NCI-H226 (cell line): ENCODE measurements at regions not wholly inside any gene's neighbourhood (a gene's known extent, or its start where the extent isn't known, plus 50 kb on each side); places are given as distances from the start of the nearest gene placed in this dataset.

Experiments used
- DNase-seq: peaks from one replicate; pipeline ENCODE4 v3.0.0-alpha.2; 2015

DNA sequence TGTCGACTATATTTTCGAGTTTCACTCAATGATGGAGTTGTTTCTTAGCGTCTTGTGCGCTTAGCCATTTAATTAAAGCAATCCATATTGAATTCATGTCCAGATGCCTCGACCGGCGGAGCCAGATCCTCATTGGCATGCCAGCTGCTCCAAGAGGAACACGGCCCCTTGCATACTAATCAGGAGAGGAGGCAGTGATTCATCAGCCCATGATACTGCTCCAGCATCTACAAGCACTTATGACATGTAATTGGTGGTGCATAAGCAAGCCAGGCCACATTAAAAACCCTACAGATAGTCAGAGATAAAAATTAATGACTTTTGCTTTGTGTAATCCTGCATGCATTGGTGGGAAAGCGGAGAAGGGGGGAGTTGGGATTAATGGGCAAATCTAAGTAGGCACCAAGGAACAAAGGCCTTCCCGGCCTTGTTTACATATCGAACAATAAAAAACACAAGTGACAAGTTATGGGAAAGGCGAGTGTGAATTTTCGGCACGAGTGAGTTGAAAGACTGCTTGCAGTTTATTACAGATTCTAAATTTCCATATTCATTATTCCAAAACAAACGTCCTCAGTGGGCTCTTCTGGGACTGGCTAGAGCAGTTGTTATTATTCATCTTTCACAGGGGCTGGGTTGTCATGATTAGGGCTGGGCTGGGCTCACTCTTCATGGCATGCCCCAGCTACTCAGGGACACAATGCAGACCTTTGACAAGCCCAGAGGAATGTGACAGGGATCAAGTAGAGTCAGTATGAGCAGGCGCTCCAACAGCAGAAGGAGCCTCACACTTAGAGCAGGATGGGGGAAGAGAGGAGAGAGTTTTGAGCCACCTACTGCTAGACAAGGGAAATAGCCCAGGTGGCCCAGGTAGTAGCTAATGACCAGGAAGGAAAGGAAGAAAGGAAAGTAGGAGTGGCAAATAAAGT is 281.7 kb upstream of the ZFHX3 start:
- no peak for DNase-seq

DNA sequence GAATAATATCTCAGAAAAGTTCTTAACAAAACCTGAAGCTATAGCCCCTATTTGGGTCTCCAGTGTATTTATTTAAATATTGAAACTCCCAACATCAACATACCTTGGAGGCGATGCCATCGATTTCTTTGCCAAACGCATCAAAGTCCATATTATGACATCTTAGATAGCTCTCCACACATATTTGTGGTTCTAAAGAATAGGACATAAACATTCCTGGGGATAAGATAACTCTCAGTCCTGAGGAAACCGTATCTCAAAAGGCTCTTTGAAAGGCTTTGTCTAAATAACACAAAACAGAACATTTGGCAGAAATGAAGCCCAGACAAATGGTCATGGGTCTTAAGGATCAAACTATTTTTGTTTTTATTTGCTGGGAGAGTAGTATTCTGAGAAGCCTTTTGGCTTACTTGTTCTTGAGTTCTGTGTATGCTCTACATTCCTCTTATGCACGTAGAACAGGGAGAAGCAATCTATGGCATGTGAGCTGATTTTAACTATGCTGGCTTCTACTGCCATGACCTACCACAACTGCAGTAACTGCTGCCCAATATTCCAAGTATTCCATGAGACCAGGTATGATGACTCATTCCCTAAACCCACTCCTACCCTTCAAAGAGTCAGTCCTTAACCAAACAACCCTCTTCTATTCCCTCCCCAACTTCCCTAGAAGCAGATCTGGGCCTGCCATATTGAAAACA is 279.0 kb upstream of the ZFHX3 start:
- DNase-seq: peak; percentile 54

DNA sequence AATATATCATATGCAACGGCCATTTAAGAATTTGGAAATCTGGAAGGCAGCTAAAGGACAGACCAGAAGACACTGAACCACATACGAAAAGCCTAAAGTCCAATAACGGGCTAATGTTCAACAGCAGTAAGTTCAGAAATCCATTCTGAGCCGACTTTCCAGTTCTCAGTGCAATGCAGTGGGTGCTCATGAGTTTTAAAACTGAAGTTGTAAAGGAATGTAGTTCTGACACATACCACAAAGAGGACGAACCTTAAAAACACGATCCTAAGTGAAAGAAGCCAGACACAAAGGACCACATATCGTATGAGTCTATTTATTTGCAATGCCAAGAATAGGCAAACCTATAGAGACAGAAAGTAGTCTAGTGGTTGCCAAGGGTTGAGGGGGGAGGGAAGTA is 278.3 kb upstream of the ZFHX3 start:
- DNase-seq: peak; percentile 33

DNA sequence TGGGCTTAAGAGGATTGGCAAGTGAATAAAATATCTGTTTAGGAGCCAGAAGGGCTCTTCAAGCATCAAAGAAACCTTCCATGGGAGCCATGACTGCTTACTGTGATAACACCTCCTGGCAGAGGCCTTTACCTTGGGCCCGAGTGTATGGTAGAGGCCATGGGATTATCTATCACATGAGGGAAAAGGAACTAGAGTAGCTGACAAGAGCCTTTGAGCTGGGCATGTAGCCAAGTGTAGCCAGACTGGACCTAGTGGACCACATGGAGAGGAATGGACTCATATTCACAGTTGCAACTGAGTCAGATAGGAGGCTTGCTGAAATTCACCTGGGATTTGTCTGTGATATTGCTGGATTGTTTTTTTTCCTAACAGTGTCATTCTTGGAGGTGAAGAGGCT is 276.0 kb upstream of the ZFHX3 start:
- DNase-seq: no peak

DNA sequence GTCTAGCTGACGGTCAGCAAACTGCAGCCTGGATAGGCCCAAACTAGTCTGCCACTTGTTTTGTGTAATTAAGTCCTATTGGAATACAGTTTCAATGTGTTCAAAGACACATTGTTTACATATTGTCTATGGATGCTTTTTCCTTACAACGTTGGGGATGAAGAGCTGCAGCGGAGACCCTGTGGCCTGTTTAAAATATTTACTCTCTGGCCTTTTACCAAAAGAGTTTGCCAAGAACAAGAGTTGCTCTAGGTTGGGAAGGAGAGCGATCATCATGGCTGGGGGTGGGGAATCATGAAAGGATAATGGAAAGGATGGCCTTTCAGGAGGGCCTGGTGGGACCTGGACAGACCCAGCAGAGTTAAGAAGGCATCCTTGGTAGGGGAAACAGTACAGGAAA is 274.9 kb upstream of the ZFHX3 start:
- no peak for DNase-seq

DNA sequence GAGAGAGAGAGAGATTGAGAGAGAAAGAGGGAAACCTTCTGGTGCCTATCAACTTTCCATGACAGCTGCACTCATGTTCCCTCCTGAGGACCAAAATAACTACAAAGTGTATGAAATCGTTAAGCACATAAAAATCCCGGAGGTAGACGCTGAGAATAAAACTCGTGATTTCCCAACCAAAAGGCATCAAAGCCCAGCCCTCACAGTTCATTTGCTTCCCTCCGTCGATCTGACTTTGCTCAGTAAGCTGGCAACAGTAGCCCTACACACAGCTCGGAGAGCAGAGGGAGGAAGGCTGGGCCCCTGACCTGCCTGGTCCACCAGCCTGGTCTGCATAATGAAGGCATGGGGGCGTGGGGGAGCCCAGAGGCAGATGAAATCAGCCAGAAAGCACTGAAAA is 273.9 kb upstream of the ZFHX3 start:
- no peak for DNase-seq

DNA sequence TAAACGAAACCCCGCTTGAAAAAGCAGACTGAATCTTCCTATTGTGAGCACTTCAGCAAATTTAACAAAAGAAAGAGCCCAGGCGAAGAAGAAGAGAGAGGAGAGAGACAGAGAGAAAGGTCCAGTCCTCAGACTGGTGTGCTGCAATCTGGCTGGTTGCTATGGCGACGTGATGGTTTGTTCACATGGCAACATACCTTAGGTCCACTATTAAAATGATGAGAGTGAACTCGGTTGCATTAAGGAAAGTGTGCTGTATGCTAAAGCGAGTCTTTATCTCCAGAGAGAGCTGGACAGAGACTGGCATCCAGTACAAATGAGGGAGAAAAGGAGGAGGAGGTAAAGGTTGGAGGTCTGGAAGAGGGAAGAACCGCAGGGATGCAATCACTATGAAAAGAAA is 271.8 kb upstream of the ZFHX3 start:
- DNase-seq: no peak

DNA sequence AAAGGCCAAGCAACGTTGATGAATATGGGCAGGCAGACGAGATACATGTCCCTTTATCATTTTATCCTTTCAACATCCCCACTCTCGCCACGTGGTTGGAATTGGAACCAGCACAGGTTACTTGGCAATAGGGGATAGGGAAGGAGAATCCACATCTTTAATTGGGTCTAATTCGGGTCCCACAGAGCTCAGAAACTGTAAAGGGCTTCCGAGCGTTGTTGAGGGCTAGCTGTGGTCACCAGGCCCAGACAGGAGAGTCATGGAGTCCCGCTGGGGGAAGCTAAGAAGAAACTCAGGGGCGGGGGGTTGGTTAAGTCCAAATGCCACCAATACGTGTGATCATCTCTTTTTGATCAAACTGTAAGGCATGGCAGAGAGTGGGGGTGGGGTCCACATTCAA is 271.3 kb upstream of the ZFHX3 start:
- no peak for DNase-seq

DNA sequence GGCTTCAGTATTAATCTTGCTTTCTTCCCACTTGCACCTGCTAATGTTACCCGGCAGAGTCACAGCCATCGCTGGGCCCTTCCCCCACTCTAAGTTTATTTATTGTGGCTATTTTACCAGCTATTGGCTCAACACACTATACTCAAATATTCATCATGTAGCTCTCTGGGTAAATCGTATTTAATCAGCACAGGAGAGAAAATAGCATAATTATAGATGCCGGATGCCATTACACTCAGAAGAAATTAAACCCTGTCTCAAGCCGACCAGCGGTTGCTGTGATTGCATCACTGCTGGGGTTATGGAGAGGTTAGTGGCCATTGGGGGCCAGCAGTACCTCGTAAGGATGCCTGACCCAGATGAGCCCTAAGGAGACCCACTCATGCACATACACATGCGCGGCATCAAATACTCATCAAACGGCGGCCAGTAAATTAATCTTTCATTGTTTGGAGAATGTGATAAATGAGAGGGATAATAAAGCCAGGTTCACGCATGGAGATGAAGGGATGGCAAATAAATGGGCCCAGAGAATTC is 269.5 kb upstream of the ZFHX3 start:
- DNase-seq: no peak

DNA sequence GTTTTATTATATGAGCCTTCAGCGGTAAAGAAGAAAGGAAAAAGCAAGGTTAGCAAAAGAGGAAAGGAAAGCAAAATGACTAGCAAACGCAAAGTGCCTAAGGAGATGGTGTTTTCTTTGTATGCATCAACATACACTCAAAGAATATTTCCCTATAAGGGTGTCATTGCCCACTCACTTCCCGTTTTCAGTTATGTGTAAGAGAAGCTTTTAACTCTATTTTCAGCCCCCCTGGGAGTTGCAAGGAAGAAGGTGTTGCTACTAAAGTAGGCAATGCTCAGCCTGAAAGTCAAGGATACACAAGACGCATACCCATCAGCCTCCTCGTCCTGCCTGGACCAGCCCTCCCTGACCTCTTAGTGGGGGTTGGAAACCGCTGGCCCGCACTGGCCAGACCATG is 267.7 kb upstream of the ZFHX3 start:
- no peak for DNase-seq

DNA sequence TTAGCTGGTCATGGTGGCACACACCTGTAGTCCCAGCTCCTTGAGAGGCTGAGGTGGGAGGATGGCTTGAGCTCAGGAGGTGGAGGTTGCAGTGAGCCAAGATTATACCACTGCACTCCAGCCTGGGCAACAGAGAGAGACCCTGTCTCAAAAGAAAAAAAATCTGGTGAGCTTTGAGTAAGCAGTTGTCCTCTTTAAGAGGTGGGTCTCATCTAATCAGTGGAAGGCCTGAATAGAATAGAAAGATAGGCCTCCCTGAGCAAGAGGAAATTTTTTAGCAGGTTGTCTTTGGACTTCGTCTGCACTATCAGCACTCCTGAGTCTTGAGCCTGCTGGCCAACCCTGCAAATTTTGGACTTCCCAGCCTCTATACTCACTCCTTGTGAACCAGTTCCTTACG is 266.0 kb upstream of the ZFHX3 start:
- DNase-seq: no peak

DNA sequence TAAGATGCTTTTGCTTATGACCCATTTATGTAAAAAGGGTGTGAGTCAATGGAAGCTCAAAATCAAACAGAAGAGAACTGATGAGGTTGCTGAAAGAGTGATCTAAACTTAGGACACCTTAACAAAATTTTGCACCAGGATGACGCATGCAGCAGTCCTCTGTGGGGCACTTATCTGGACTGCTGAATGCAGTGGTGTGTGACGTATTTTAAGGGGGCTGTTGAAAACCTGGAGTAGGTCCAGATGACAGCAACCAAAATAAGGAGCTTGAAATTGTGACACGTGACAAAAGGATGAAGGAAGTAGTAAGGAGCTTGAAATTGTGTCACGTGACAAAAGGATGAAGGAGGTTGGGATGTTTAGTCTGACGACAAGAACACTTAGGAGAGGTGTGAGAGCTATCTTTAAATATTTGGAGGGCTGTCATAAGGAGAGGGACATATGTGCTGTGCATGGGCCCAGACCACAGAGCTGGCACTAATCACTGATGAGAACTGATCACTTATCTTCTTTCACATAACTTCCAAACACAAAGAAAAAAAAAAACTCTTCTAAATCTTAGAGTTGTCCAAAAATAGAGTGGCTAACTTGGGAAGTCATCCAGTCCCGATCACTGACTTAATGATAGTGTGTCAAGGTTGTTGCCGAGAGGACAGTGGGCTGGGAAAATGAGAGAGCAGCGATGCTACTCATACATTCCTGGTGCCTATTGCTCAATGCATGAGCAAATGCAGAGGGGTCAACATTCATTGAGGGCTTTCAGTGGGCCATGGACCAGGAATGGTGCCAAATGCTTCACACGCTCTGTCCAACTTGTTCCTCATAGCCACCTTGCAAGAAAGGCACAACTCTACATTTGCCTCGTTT is 264.2 kb upstream of the ZFHX3 start:
- DNase-seq: no peak

DNA sequence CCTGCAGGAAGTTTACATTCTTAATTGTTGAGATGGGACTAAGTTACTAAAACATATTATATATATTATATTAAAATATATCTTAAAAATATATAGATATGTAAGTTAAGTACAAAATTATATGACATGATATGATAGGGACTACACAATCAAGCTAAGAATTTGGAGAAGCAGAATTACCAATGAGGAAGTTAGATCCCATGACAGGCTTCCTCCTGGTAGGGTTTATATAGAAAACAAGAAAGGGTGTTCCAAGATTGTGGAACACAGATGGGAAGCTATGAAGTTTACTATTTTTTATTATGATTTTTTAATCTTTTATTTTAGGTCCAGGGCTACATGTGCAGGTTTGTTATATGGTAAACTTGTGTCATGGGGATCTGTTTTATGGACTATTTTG is 260.8 kb upstream of the ZFHX3 start:
- no peak for DNase-seq

DNA sequence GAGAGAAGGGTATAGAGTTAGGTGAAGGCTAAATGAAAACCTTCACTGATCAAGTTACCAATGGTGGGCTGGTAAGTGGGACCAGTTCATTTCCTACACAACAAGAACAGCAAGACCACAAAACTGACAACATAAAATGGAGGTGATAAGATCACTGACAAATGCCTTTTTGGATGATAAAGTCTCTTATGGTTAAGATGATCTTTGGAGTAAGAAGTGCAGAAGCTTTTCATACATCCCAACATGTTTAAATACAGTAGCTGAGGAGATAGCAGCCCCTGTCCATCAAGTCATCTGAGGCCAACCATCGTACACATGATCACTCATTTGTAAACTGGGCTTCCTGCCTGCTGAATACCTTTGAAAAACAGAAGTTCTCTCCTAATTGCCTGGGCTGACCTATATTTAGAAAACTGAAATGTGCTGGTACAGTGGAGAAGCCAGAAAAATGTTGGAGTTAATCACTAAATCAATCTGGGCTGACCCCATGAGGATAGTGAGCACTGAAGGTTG is 259.0 kb upstream of the ZFHX3 start:
- no peak for DNase-seq

DNA sequence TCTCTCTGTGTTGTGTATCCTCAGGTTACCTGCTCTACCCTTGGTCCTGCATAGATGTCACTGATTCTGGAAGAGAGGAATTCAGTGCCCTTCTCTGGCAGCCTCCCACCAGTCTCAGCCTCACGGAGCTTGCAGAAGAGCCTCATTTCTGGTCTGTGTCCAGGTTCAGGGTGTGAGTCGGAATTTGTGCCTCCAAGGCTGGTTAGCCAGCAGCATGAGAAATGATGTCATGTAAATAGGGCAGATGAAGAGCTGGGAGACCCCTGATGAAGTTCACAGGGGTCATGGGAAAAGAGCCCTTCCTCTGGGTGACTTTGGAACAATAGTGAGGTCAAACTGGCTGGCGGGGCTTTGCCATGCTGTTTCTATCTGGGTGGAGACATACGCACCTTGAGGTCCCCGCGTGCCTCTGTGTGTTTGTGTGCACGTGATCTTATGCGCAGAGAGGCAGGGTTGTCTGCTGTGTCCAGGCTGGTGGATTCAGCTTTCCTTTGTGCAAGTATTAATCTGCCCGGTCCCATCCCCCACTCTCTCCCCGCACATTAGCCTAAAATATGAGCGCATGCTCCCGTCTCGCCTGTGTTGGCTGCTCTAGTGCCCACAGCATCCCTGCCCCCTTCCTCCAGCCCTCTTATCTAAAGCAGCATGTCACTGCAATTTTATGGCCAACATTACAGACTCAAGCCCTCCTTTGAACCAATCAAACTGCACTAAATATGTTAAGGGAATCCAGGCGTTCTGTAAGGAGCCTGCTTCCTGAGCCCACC is 256.3 kb upstream of the ZFHX3 start:
- DNase-seq: peak; percentile 64

DNA sequence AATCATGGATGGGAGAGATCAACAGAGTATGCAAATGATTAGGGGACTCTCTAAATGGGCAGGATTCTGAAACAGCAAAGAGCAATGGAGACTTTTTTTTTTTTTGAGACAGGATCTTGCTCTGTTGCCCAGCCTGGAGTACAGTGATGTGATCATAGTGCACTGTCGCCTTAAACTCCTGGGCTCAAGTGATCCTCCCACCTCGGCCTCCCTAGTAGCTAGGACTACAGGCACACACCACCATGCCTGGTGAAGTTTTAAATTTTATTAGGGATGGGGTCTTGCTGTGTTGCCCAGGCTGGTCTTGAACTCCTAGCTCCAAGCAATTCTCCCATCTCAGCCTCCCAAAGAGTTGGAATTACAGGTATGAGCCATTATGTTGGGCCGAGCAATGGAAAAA is 255.0 kb upstream of the ZFHX3 start:
- no peak for DNase-seq

DNA sequence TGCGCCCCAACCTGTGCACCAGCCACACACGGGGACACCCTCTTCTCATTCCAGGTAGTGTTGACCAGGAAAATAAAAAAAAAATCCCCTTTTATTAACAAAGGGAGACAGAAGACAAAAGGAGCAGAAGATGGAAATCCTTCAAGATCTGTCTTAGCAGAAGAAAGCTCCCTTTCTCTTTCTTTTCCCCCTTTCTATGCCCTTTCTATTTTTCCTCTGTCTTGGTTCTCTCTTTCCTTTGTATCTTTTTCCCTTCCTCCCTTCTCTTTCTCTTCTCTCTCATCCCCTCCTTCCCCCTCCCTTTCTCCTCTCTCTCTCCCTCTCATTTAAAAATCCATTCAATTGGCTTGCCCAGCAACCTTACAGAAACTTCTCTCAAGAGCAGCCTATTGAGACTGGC is 254.1 kb upstream of the ZFHX3 start:
- no peak for DNase-seq

DNA sequence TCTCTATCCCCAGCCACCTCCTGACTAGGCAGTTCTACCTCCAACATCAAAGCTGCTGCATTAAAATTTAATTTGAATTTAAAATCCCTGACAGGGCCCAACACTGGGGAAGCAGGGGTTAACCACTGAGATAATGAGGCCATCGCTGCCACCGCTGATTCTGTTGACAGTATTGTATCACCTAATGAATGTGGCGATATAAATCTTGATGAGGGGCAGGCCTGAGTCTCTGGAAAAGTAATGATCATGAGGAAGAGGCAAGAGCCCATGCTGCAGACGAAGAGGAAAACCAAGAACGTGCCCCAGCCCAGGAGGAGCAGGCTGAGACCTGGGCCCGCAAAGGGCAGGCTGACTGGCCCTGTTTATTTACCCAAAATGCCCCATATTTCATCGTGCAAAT is 251.4 kb upstream of the ZFHX3 start:
- DNase-seq: no peak

DNA sequence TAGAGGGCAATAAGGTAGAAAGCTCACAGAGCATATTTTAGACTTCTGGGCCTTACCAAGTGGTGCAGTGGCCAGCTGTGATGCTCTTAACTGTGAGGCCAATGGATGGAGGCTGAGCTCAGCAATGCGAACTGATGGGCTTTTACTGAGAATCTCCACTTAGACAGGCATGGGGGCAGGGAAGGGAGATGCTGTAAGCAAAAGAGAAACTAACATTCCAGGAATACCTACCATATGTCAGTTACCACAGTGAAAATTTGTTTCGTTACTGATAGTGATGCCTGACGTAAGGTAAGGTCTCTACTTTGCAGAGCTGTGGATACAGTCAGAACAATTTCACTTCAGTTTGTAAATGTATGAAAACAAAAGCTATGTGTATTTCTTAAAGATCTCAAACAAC is 250.6 kb upstream of the ZFHX3 start:
- peak; percentile 93 for DNase-seq

DNA sequence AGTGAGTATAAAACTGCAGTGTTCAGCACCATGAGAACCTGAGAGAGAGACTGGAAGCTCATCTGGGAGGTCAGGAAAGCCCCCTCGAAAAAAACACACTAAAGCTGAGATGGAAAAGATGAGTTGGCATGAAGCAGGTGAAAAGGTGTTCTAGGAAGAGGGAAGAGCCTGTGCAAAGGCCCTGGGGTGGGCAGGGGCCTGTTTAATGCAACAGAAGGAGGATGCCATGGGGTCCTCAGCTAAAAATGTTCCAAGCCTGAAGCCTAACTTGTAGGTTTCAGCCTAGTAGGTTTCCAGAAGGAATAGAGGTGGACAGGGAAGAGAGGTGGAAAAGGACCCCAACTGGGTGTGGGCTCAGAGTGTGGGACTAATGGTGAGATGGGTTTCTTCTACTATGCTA is 242.3 kb upstream of the ZFHX3 start:
- DNase-seq: no peak

DNA sequence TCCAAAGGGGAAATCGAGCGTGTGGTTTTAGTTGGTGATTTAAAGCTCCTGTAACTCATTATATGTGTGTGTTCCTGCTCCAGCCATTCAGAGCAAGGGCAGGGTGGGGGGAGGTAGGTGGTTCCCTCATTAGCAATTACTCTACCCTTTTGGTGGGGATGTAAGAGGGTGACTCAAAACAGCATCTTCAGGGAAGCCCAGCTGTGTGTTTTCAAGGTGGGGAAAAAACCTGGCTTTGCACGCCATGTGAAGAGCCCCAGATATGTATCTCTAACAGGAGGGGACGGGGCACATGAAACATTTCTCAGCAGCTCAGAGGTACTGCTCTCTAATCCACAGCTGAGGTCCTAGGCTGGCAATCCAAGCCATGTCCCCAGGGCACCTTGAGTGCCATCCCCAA is 241.3 kb upstream of the ZFHX3 start:
- DNase-seq: no peak

DNA sequence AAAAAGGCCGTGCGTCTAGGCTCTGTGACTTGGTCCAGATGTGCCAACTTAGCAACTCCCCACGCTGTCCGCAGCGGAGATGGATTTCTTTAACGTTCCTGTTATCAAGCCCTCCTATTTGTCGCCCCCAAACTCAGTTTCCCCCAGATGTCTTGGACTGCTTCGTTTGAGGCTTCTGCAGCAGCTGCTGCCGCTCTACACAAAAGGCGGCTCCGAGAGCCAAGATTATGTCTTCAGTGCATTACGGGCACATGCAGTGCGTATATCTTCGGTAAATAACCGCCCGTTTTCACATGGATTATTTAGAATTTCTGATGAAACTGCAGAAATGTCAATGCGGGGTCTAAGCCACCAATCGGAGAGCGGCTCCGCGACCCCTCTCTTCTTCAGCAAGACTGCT is 240.6 kb upstream of the ZFHX3 start:
- no peak for DNase-seq
